Endothelial cell of umbilical vein (primary cell): ENCODE measurements at regions not wholly inside any gene's neighbourhood (a gene's known extent, or its start where the extent isn't known, plus 50 kb on each side); places are given as distances from the start of the nearest gene placed in this dataset.
"Not testable (repeated sequence)": the region's sequence is repeated elsewhere in the genome, so short reads cannot be mapped to it uniquely, and the experiment has no call there.

Source experiments
- BruUV-seq: library from RNA; stranded (reverse); fragments of 400-500 nt; replicated peaks from 2 replicates; lab custom pipeline; 2021; lab: Mats Ljungman, UMichigan
- CTCF ChIA-PET: fragments of 300-600, 350-600 bp; sonication (Branson Sonifier 250); formaldehyde crosslinking; loops from one replicate; lab custom pipeline; 2021; ENCODE audit warnings: antibody characterized with exemption, inconsistent platforms; lab: Charles Lee
- POLR2A ChIA-PET: fragments of 300-600, 350-600 bp; sonication (Branson Sonifier 250); formaldehyde crosslinking; loops from one replicate; lab custom pipeline; 2021; ENCODE audit warnings: antibody characterized with exemption, inconsistent platforms; lab: Charles Lee
- DNase-seq: peaks from one replicate; pipeline ENCODE4 v3.0.0-alpha.2; 2011; ENCODE audit warnings: low read depth, low spot score
- FAIRE-seq: peaks from 2 replicates; lab custom pipeline; 2011; peaks lifted over from hg19 to GRCh38; lab: Jason Lieb, UNC
- H2AFZ ChIP-seq: 2 replicates; pipeline ENCODE4 v1.6.0; 2012; ENCODE audit warnings: low read depth, low read length, control low read depth, inconsistent platforms
- H3K27ac ChIP-seq: 2 replicates; pipeline ENCODE4 v1.5.1; 2011; ENCODE audit warnings: low read depth, mild to moderate bottlenecking, control low read depth, low read length, moderate library complexity; ENCODE audit not compliant: insufficient read depth
- H3K27me3 ChIP-seq, 2 experiments: 2 replicates each; pipeline versions ENCODE4 v1.6.0 to v1.6.1; 2011; ENCODE audit warnings: low read length in 2 of 2, mixed read lengths in 1 of 2; ENCODE audit not compliant: control insufficient read depth in 2 of 2, insufficient read depth in 2 of 2
- H3K36me3 ChIP-seq, 2 experiments: 2 replicates in 1 of 2; 3 replicates in 1 of 2; pipeline ENCODE4 v1.5.1; 2011; ENCODE audit warnings: low read length in 2 of 2, mild to moderate bottlenecking in 1 of 2, moderate library complexity in 1 of 2; ENCODE audit not compliant: control insufficient read depth in 2 of 2, insufficient read depth in 2 of 2; ENCODE audit errors: extremely low read depth in 1 of 2
- H3K4me1 ChIP-seq: 3 replicates; pipeline ENCODE4 v1.5.1; 2011; ENCODE audit warnings: mild to moderate bottlenecking, low read length; ENCODE audit not compliant: control insufficient read depth, insufficient read depth; ENCODE audit errors: extremely low read depth
- H3K4me2 ChIP-seq: 2 replicates; pipeline ENCODE4 v1.6.1; 2011; ENCODE audit warnings: low read length, control low read depth, mixed read lengths; ENCODE audit not compliant: insufficient read depth
- H3K4me3 ChIP-seq, 3 experiments: fragments of 200-600 bp in 1 of 3; sonication (generic), shearing (Covaris generic) in 1 of 3; replicated peaks in 1 of 3; 2 replicates each; pipeline ENCODE4 v1.5.1; 2011 to 2016; ENCODE audit warnings: control low read depth in 3 of 3, low read length in 3 of 3, mild to moderate bottlenecking in 2 of 3, inconsistent platforms in 1 of 3, low read depth in 1 of 3, moderate library complexity in 1 of 3; ENCODE audit not compliant: insufficient read depth in 1 of 3
- H3K79me2 ChIP-seq: 2 replicates; pipeline ENCODE4 v1.6.0; 2012; ENCODE audit warnings: low read length, inconsistent platforms; ENCODE audit not compliant: control insufficient read depth, insufficient read depth
- H3K9ac ChIP-seq: replicated peaks from 2 replicates; pipeline ENCODE3; 2011; ENCODE audit warnings: low read length, control low read depth; ENCODE audit not compliant: insufficient read depth; ENCODE audit errors: extremely low read depth
- H3K9me1 ChIP-seq: replicated peaks from 3 replicates; pipeline ENCODE4 v1.6.0; 2011; ENCODE audit warnings: mild to moderate bottlenecking, low read length; ENCODE audit not compliant: control insufficient read depth, insufficient read depth; ENCODE audit errors: extremely low read depth
- H3K9me3 ChIP-seq: replicated peaks from 2 replicates; pipeline ENCODE4 v1.5.1; 2012; ENCODE audit warnings: low read length, inconsistent platforms; ENCODE audit not compliant: control insufficient read depth, insufficient read depth
- H4K20me1 ChIP-seq: replicated peaks from 2 replicates; pipeline ENCODE3; 2011; ENCODE audit warnings: mild to moderate bottlenecking, low read length; ENCODE audit not compliant: control insufficient read depth, insufficient read depth; ENCODE audit errors: extremely low read depth
- CTCF ChIP-seq, 2 donors: IDR thresholded peaks; 1 replicate in 1 of 2; 2 replicates in 1 of 2; pipeline ENCODE4 v1.5.1; 2011; ENCODE audit warnings: low read length in 2 of 2, mild to moderate bottlenecking in 2 of 2, moderate library complexity in 2 of 2, control low read depth in 1 of 2, inconsistent platforms in 1 of 2, low read depth in 1 of 2; ENCODE audit not compliant: insufficient read depth in 1 of 2; ENCODE audit errors: extremely low read depth in 1 of 2
- EZH2 ChIP-seq: IDR thresholded peaks from 2 replicates; pipeline ENCODE4 v1.6.1; 2012; ENCODE audit warnings: borderline replicate concordance, low read depth, mild to moderate bottlenecking, moderate library complexity, low read length, inconsistent platforms; ENCODE audit not compliant: severe bottlenecking
- FOS ChIP-seq: IDR thresholded peaks from 2 replicates; pipeline ENCODE4 v1.6.1; 2011; ENCODE audit warnings: mild to moderate bottlenecking, low read length, moderate library complexity, borderline replicate concordance; ENCODE audit not compliant: insufficient read depth
- GATA2 ChIP-seq: IDR thresholded peaks from 2 replicates; pipeline ENCODE4 v1.7.0; 2011; ENCODE audit warnings: low read depth, mild to moderate bottlenecking, moderate library complexity, mixed read lengths, low read length; ENCODE audit not compliant: insufficient read length, insufficient read depth
- JUN ChIP-seq: IDR thresholded peaks from 2 replicates; pipeline ENCODE4 v1.6.1; 2011; ENCODE audit warnings: borderline replicate concordance, low read depth; ENCODE audit not compliant: insufficient read length, insufficient read depth
- MAX ChIP-seq: IDR thresholded peaks from 2 replicates; pipeline ENCODE4 v1.6.1; 2011; ENCODE audit not compliant: insufficient read depth, insufficient read length
- MYC ChIP-seq: IDR thresholded peaks from one replicate; pipeline ENCODE4 v1.6.1; 2011; ENCODE audit warnings: mild to moderate bottlenecking, low read depth, low read length
- POLR2A ChIP-seq: IDR thresholded peaks from 2 replicates; pipeline ENCODE4 v1.6.1; 2012; ENCODE audit warnings: low read depth, mild to moderate bottlenecking, control low read depth, low read length
- POLR2AphosphoS5 ChIP-seq: IDR thresholded peaks from 2 replicates; pipeline ENCODE4 v1.6.1; 2012; ENCODE audit warnings: low read depth, mild to moderate bottlenecking, control low read depth, low read length, moderate library complexity; ENCODE audit not compliant: insufficient read depth
- dilution Hi-C: fragments of 300-500 bp; cut with MboI; formaldehyde crosslinking; loops from one replicate; pipeline ENCODE4 v1.15.0; 2019; ENCODE audit warnings: low sequenced_read_pairs; ENCODE audit not compliant: extremely low pct_ligation_motif_present
- intact Hi-C: fragments of 100-400 bp; cut with micrococcal nuclease; formaldehyde crosslinking; loops from one replicate; pipeline ENCODE4 v1.10.0; 2022

GRCh38 chr2:66251573-66251972, 183.4 kb upstream of the MEIS1 start:
- intact Hi-C loops, result no loop called here
- DNase-seq (no peak), FAIRE-seq (no peak)
- ChIA-PET CTCF (no interaction called here), POLR2A (no interaction called here)
- TF ChIP-seq CTCF (IDR thresholded peaks at IDR 0.05; ENCODE audit: extremely low read depth in 1 of 2, insufficient read depth in 1 of 2, low read depth in 1 of 2, low read length in 2 of 2) (no peak), POLR2AphosphoS5 (no peak), JUN (no peak), MAX (no peak), GATA2 (no peak), MYC (no peak), POLR2A (no peak), FOS (no peak), EZH2 (no peak)
- no peaks in the 10 kb centered on the region for H3K9me3 ChIP-seq
- H2AFZ ChIP-seq, result no peak overlapping the region
- no peaks in the 10 kb centered on the region for H3K79me2 ChIP-seq
- H3K4me3 ChIP-seq, result no peak overlapping the region
- no peaks in the 10 kb centered on the region for H3K9me1 ChIP-seq
- H3K4me1 ChIP-seq, result no peaks in the 10 kb centered on the region
- no peaks in the 10 kb centered on the region for H4K20me1 ChIP-seq
- no peak overlapping the region for H3K4me2 ChIP-seq
- no TSS peak for BruUV-seq
- H3K27ac ChIP-seq, result no peak overlapping the region
- dilution Hi-C loops, result no loop called here
- no peaks in the 10 kb centered on the region for H3K27me3 ChIP-seq
- H3K9ac ChIP-seq, result no peak overlapping the region
- H3K36me3 ChIP-seq, result no peaks in the 10 kb centered on the region

- H3K36me3 ChIP-seq, H3K27me3 ChIP-seq, H3K27ac ChIP-seq, H4K20me1 ChIP-seq, POLR2A ChIA-PET, H3K9me3 ChIP-seq, CTCF ChIA-PET, H2AFZ ChIP-seq, DNase-seq, H3K9me1 ChIP-seq, intact Hi-C loops, FAIRE-seq, H3K4me3 ChIP-seq, BruUV-seq, H3K4me2 ChIP-seq, H3K4me1 ChIP-seq, H3K9ac ChIP-seq, dilution Hi-C loops, H3K79me2 ChIP-seq: not testable (repeated sequence)
These were observed 185.8 kb upstream of the MEIS1 start for GRCh38 chr2:66249089-66249488.

GRCh38 chr2:66243809-66244208, 191.1 kb upstream of the MEIS1 start:
- H2AFZ ChIP-seq, intact Hi-C loops, H3K9me1 ChIP-seq, POLR2A ChIA-PET, CTCF ChIA-PET, H3K9me3 ChIP-seq, H3K27ac ChIP-seq, H3K4me1 ChIP-seq, H3K36me3 ChIP-seq, dilution Hi-C loops, H3K9ac ChIP-seq, DNase-seq, FAIRE-seq, H3K27me3 ChIP-seq, H3K4me3 ChIP-seq, H4K20me1 ChIP-seq, H3K79me2 ChIP-seq, H3K4me2 ChIP-seq, BruUV-seq: not testable (repeated sequence)
